HG02884 (cell line): ENCODE measurements at regions not wholly inside any gene's neighbourhood (a gene's known extent, or its start where the extent isn't known, plus 50 kb on each side); places are given as distances from the start of the nearest gene placed in this dataset.

Source experiments
- ATAC-seq: cut with Tn5 transposase; IDR thresholded peaks from one replicate; pipeline ENCODE4 v1.9.1; 2021; ENCODE audit warnings: mild to moderate bottlenecking, moderate library complexity; ENCODE audit not compliant: unreplicated experiment

GRCh38 chr22:22080270-22080669 is 97.7 kb upstream of the TOP3B start:
- ATAC-seq: no peak

- ATAC-seq: no peak
Measured at GRCh38 chr22:22079404-22080148, 97.0 kb upstream of the TOP3B start.

- ATAC-seq: no peak
Measured at GRCh38 chr22:22078329-22078728, 95.7 kb upstream of the TOP3B start.

- ATAC-seq: no peak
Measured at GRCh38 chr22:22076932-22077703, 94.5 kb upstream of the TOP3B start.

- ATAC-seq: no peak
Measured at GRCh38 chr22:22076361-22076760, 93.8 kb upstream of the TOP3B start.

- no peak for ATAC-seq
Measured at GRCh38 chr22:22075382-22076163, 93.0 kb upstream of the TOP3B start.

GRCh38 chr22:22074634-22075381 is 92.2 kb upstream of the TOP3B start:
- ATAC-seq: no peak

GRCh38 chr22:22073769-22074561 is 91.4 kb upstream of the TOP3B start:
- no peak for ATAC-seq

- no peak for ATAC-seq
Measured at GRCh38 chr22:22072169-22072836, 89.7 kb upstream of the TOP3B start.

- ATAC-seq: no peak
Measured at GRCh38 chr22:22071455-22071854, 88.9 kb upstream of the TOP3B start.

GRCh38 chr22:22070371-22070824 is 87.8 kb upstream of the TOP3B start:
- no peak for ATAC-seq

- no peak for ATAC-seq
Measured at GRCh38 chr22:22069450-22070370, 87.1 kb upstream of the TOP3B start.

GRCh38 chr22:22068657-22069056 is 86.1 kb upstream of the TOP3B start:
- no peak for ATAC-seq

- no peak for ATAC-seq
Measured at GRCh38 chr22:22068025-22068424, 85.4 kb upstream of the TOP3B start.

- no peak for ATAC-seq
Measured at GRCh38 chr22:22067192-22067591, 84.6 kb upstream of the TOP3B start.

- no peak for ATAC-seq
Measured at GRCh38 chr22:22064580-22064979, 82.0 kb upstream of the TOP3B start.

GRCh38 chr22:22062306-22062793 is 79.8 kb upstream of the TOP3B start:
- ATAC-seq: no peak
